NCI-H2227 treated with DMSO at 0.1 percent for 48 hours (cell line): ENCODE measurements at regions not wholly inside any gene's neighbourhood (a gene's known extent, or its start where the extent isn't known, plus 50 kb on each side); places are given as distances from the start of the nearest gene placed in this dataset.

ENCODE experiments used
- DNase-seq: peaks from one replicate; lab custom pipeline; 2025; lab: John Stamatoyannopoulos, UW

DNA sequence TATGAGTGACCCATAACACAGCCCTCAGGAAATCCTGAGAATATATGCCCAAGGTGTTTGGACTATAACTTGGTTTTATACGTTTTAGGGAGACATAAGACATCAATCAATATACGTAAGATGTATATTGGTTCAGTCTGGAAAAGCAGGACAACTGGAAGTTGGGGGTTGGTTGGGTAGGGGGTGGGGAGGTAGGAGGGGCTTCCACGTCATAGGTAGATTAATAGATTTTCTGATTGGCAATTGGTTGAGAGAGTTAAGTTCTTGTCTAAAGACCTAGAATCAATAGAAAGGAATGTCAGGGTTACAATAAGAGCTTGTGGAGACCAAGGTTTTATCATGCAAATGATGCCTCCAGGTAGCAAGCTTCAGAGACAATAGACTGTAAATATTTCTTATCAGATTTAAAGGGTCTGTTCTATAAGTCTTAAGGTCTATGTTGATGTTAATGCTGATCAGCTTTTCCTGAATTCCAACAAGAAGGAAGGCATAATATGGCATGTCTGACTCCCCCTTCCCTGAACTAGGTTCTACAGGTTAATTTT lies 2267.7 kb upstream of the ACO1 start:
- no peak for DNase-seq

DNA sequence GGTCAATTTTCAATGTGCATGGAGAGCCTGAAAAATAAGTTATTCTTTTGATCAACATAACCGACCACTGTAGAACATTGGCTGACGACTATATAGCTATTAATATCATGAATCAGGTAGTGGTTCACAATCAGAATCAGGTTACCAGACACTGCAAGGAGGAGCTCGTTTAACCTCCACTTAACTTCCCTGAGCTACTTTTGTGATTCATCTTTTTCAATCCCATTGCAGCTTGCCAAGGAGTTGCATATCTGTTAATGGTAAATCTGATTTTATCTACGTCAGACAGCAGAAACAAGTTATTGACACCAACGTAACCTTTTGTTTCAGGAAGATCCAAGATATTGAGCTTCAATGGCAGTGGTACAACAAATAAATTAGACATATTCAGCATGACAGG lies 2263.8 kb upstream of the ACO1 start:
- no peak for DNase-seq

- no peak for DNase-seq
Observed at GRCh38 chr9:30121611-30122010, 2262.8 kb upstream of the ACO1 start.

GRCh38 chr9:30125881-30126280 lies 2258.6 kb upstream of the ACO1 start:
- no peak for DNase-seq

- DNase-seq: no peak
Observed at GRCh38 chr9:30127371-30127770, 2257.1 kb upstream of the ACO1 start.

DNA sequence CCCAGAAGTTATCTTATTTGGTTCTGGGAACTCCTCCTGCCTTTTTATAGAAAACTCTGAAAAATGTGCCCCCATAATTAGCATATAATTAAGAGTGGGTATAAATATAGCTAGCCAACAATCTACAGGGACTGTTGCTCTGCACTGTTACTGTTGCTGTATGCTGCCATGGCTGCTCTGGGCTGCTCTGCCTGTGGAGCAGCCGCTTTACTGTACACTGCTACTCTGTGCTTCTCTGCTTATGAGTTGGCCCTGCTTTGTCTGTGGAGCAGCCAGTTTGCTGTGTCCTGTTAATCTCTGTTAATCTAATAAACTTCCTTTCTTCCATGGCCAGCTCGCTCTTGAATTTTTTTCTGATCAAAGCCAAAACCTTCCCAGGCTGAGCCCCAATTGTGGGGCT lies 2244.0 kb upstream of the ACO1 start:
- DNase-seq: no peak

GRCh38 chr9:30160570-30160969 lies 2223.9 kb upstream of the ACO1 start:
- no peak for DNase-seq

DNA sequence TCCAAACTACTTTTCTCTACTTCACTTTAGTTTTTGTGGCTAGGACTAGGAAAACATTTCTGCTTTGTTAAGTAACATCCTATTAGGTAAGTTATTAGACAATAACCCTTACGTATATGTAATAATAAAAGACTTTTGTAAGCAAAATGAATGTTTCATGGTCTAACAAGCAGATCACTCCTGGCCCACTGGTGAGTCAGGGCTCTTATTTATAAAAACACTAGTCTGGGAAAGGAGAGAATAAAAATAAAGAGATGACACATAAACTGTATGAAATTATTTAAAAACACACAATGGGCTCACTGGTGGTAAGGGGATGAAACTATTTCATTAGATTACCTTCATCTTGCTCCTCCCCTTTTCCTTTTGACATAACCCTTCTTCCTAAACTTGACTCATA lies 2212.2 kb upstream of the ACO1 start:
- no peak for DNase-seq

GRCh38 chr9:30178610-30179009 lies 2205.8 kb upstream of the ACO1 start:
- no peak for DNase-seq

DNA sequence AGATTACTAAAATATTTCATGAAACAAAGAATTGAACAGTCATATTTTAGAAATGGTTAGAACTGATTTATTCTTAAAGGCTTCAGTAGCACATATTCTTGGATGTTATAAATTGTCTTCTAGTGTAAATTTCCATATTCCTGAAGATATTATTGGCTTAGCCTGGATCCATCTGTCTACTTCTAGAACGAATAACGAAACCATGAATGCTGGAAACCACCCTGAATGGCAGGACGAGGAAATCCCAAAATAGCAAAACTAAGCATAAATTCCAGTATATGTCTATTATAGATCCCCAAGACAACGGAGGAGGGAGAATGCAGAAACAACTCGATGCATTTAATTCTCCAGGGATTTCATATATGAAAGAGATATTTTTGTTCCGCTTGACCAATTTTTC lies 2191.0 kb upstream of the ACO1 start:
- DNase-seq: no peak

- DNase-seq: no peak
Observed at GRCh38 chr9:30196941-30197340, 2187.5 kb upstream of the ACO1 start.

DNA sequence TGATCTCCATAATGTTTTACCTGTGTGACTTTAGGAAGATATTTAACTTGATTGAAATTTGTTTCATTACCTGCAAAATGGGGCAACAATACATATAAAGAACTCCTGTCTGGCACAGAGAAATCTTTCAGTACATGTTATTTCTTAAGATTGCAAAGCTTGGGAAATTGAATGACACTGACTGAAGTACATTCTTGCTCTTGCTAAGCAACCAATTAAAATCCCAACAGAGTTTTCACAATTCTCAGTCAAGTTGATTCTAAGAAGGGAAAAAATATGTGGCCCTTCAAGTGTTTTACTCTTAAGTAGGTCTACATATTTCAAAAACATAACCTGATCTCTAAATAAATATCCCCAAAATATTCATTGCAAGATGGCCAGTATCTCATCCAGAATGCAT lies 2187.0 kb upstream of the ACO1 start:
- no peak for DNase-seq

DNA sequence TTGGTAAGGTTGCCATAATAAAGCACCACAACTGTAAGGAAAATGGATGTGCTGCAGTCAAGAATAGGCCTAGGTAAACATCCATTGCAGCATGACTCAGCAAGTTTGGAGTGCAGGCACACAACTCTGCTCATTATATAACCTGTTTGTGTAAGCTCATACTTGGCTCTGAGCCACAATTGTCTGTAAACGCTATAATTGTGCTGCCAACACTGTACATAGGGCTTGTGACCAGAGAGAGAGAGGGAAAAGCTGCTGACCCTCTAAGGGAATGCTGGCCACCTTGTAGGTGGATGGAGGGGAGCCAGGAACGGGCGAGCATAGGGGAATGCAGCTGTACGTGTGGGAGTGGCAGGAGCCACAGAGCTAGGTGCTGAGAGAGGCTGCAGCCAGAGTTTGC lies 2186.5 kb upstream of the ACO1 start:
- DNase-seq: no peak

DNA sequence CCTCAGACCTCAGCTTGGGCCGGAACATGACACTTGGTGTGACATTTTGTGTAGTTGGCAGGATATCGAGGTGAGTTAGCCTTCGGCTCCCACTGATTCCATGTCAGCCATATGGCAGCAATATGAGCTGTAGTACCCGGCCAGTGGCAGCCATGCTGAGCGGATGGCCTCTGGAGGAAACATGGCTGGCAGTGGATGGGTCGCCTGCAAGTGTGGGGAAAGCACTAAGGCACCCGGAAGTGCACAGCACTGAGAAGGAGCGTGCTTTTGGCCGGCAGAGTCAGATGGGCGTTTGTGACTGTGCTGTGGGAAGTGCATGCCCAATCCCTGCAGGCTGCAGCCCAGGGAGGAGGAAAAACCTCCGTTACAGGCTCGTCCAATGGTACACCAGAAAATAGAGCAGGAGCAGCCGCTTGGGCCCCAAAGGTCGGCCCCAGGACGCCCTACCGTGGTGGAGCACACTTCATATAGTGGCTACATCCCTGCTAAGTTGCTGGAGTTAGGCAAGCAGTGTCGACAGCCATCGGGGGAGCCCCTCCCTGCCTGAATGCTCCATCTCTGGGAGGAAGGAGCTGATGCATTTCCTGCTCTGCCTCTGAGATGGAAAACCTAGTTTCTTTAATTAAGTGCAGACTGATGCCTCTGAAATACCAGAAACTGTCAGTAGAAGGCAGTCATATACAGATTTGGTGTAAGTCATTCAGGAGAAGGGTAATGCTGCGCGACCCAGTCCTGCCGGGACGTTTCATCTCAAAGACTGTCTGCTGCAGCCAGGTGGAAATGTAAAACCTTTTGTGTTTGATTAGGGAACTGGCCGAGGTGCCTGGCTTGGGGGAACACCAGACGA lies 2185.8 kb upstream of the ACO1 start:
- no peak for DNase-seq

DNA sequence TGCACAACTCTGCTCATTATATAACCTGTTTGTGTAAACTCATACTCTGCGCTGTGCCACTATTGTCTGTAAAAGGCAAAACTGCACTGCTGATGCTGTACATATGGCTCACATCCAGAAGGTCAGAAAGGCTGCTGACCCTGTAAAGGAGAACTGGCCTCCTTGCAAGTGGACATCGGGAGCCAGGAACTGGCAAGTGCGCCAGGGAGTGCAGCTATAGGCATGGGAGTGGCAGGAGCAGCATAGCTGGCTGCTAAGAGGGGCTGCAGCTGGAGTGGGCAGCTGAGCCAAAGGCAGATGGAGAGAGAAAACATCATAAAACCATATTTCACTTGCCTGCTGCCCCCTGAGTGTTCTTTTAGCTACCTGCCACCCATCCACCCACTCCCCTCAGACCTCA lies 2183.4 kb upstream of the ACO1 start:
- DNase-seq: no peak

GRCh38 chr9:30235068-30235467 lies 2149.4 kb upstream of the ACO1 start:
- no peak for DNase-seq

- DNase-seq: no peak
Observed at GRCh38 chr9:30235564-30235963, 2148.9 kb upstream of the ACO1 start.

DNA sequence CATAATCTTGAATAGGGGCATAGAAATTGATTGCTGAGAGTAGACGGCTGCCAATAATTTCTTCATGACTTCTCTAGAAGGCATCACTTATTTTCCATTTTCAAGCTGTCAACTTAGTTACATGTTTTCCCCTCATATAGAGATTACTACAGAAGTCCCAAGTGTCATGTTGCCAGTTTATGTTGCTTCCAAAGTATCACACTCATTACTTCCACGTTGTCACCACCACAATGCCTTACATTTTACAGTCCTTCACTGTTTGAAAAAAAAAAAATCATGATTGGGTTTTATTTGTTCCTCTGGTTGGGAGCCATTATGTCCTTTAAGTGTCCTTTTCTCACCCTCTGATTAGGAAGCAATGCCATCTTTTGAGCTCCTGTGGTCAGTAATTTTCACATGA lies 2144.6 kb upstream of the ACO1 start:
- peak; percentile 24 for DNase-seq

- no peak for DNase-seq
Observed at GRCh38 chr9:30243467-30243866, 2141.0 kb upstream of the ACO1 start.

DNA sequence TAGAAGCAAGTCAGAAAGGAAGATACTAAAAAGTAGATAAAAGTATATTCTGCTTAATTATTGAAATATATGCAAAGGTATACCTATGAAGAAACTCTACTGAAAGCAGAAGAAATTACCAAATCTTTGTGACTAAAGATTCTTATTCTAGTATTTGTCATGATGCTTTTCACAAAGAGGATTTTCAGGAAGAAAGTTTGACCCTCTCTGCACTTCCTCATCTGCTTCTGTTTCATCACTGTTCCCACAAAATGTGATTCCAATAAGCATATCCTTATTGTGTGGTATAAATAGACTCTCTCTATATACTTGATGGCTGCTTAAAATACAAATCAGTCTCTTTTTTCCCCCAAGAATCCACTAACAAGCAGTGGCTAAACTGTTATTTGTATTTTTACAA lies 2139.6 kb upstream of the ACO1 start:
- no peak for DNase-seq

GRCh38 chr9:30250872-30251271 lies 2133.6 kb upstream of the ACO1 start:
- DNase-seq: no peak

- no peak for DNase-seq
Observed at GRCh38 chr9:30258094-30258493, 2126.3 kb upstream of the ACO1 start.

DNA sequence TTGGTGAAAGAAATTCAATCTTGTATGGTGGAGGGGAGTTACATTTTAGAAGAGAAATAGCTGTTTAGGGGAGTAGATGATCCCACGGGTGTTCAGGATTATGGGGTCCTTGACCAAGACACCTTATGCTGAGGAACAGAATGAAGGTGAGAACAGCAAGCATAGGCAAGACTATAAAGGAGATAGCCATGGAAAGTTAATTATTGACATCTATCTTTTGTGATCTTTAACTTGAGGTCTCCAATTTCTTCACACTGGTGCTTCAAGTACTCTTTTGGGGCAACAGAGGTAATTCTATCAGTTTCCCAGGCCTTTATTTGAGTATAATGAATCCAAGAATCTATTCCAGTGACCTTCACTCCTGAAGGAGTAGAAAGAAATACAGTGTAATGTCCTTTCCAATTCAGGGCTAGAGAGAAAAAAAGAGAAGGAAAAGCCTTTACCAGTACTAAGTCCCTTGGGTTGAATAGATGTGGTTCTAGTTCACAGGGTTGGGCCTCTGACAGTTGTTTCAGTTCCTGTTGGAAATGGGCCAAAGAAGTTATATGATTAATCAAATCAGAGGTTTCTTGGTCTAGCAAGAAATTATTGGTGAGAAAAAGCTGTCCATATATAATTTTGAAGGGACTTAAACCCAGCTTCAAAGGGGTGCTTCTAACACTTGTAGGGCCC lies 2104.1 kb upstream of the ACO1 start:
- DNase-seq: no peak
